ENCODE measurements at regions not wholly inside any gene's neighbourhood (a gene's known extent, or its start where the extent isn't known, plus 50 kb on each side); places are given as distances from the start of the nearest gene placed in this dataset.

- DNase-seq (no peak), ATAC-seq (ENCODE audit: low read depth in 2 of 2) (no peak)
- H3K36me3 ChIP-seq (ENCODE audit: control insufficient read depth, insufficient read depth, low read length) = no peaks in the 10 kb centered on the region
- no peaks in the 10 kb centered on the region for H3K4me1 ChIP-seq (ENCODE audit: control insufficient read depth, insufficient read depth, low read length, poor library complexity, severe bottlenecking)
- H3K27ac ChIP-seq (ENCODE audit: insufficient read depth, low read length, poor library complexity, severe bottlenecking) = no peak overlapping the region
- H3K4me1 Mint-ChIP-seq = no peaks in the 10 kb centered on the region
- no peaks in the 10 kb centered on the region for H3K9me3 ChIP-seq (ENCODE audit: control insufficient read depth in 2 of 2, low read length in 2 of 2)
- H3K9me3 Mint-ChIP-seq = peaks cover 0 to 9% (median 4%) of the 10 kb centered on the region in 7 donors
- no peak overlapping the region for H3K27ac Mint-ChIP-seq
- no peaks in the 10 kb centered on the region for H3K27me3 ChIP-seq (ENCODE audit: control insufficient read depth, insufficient read depth, low read length)
- no peaks in the 10 kb centered on the region for H3K27me3 Mint-ChIP-seq
- no peaks in the 10 kb centered on the region for H3K36me3 Mint-ChIP-seq
- no peak overlapping the region for H3K4me3 Mint-ChIP-seq
- no peak overlapping the region for H3K4me3 ChIP-seq (ENCODE audit: low read depth, low read length)
Observed at GRCh38 chr9:120242116-120242811, 337.7 kb downstream of the CDK5RAP2 start.

- Mint-ChIP-seq H3K4me1 (no peaks in the 10 kb centered on the region), H3K36me3 (peaks cover 3% of the 10 kb centered on the region), H3K27ac (no peak overlapping the region), H3K4me3 (no peak overlapping the region), H3K9me3 (peaks cover 0 to 2% (median 0%) of the 10 kb centered on the region in 7 donors), H3K27me3 (no peaks in the 10 kb centered on the region)
- Histone ChIP-seq H3K4me3 (ENCODE audit: low read depth, low read length) (no peak overlapping the region), H3K27me3 (ENCODE audit: control insufficient read depth, insufficient read depth, low read length) (no peaks in the 10 kb centered on the region), H3K4me1 (ENCODE audit: control insufficient read depth, insufficient read depth, low read length, poor library complexity, severe bottlenecking) (no peaks in the 10 kb centered on the region), H3K9me3 (ENCODE audit: control insufficient read depth in 2 of 2, low read length in 2 of 2) (no peaks in the 10 kb centered on the region), H3K36me3 (ENCODE audit: control insufficient read depth, insufficient read depth, low read length) (no peaks in the 10 kb centered on the region), H3K27ac (ENCODE audit: insufficient read depth, low read length, poor library complexity, severe bottlenecking) (no peak overlapping the region)
- ATAC-seq (ENCODE audit: low read depth in 2 of 2) = no peak
- DNase-seq = no peak
Observed at GRCh38 chr9:120236596-120236995, 343.4 kb downstream of the CDK5RAP2 start.

GRCh38 chr9:120235081-120235480 is 344.9 kb downstream of the CDK5RAP2 start:
- no peak overlapping the region for H3K4me3 Mint-ChIP-seq
- no peak for ATAC-seq (ENCODE audit: low read depth in 2 of 2)
- Histone ChIP-seq H3K27me3 (ENCODE audit: control insufficient read depth, insufficient read depth, low read length) (no peaks in the 10 kb centered on the region), H3K9me3 (ENCODE audit: control insufficient read depth in 2 of 2, low read length in 2 of 2) (no peaks in the 10 kb centered on the region), H3K27ac (ENCODE audit: insufficient read depth, low read length, poor library complexity, severe bottlenecking) (no peak overlapping the region), H3K4me3 (ENCODE audit: low read depth, low read length) (no peak overlapping the region), H3K4me1 (ENCODE audit: control insufficient read depth, insufficient read depth, low read length, poor library complexity, severe bottlenecking) (no peaks in the 10 kb centered on the region), H3K36me3 (ENCODE audit: control insufficient read depth, insufficient read depth, low read length) (no peaks in the 10 kb centered on the region)
- H3K27ac Mint-ChIP-seq = no peak overlapping the region
- H3K4me1 Mint-ChIP-seq = no peaks in the 10 kb centered on the region
- peaks cover 0 to 2% (median 0%) of the 10 kb centered on the region in 7 donors for H3K9me3 Mint-ChIP-seq
- H3K36me3 Mint-ChIP-seq = peaks cover 3% of the 10 kb centered on the region
- no peak for DNase-seq
- H3K27me3 Mint-ChIP-seq = no peaks in the 10 kb centered on the region

GRCh38 chr9:120230227-120230626 is 349.7 kb downstream of the CDK5RAP2 start:
- Mint-ChIP-seq H3K4me3 (no peak overlapping the region), H3K36me3 (peaks cover 8% of the 10 kb centered on the region), H3K27me3 (peaks cover 7% of the 10 kb centered on the region), H3K4me1 (no peaks in the 10 kb centered on the region), H3K9me3 (peaks cover 0 to 6% (median 2%) of the 10 kb centered on the region in 7 donors), H3K27ac (no peak overlapping the region)
- no peak for DNase-seq
- Histone ChIP-seq H3K27me3 (ENCODE audit: control insufficient read depth, insufficient read depth, low read length) (no peaks in the 10 kb centered on the region), H3K9me3 (ENCODE audit: control insufficient read depth in 2 of 2, low read length in 2 of 2) (no peaks in the 10 kb centered on the region), H3K27ac (ENCODE audit: insufficient read depth, low read length, poor library complexity, severe bottlenecking) (no peak overlapping the region), H3K36me3 (ENCODE audit: control insufficient read depth, insufficient read depth, low read length) (no peaks in the 10 kb centered on the region), H3K4me3 (ENCODE audit: low read depth, low read length) (no peak overlapping the region), H3K4me1 (ENCODE audit: control insufficient read depth, insufficient read depth, low read length, poor library complexity, severe bottlenecking) (no peaks in the 10 kb centered on the region)
- no peak for ATAC-seq (ENCODE audit: low read depth in 2 of 2)

GRCh38 chr9:120221844-120222243 is 358.1 kb downstream of the CDK5RAP2 start:
- H3K4me3 ChIP-seq (ENCODE audit: low read depth, low read length) = no peak overlapping the region
- H3K27ac ChIP-seq (ENCODE audit: insufficient read depth, low read length, poor library complexity, severe bottlenecking) = no peak overlapping the region
- ATAC-seq (ENCODE audit: low read depth in 2 of 2) = no peak
- peaks cover 0 to 12% (median 2%) of the 10 kb centered on the region in 7 donors for H3K9me3 Mint-ChIP-seq
- H3K4me1 ChIP-seq (ENCODE audit: control insufficient read depth, insufficient read depth, low read length, poor library complexity, severe bottlenecking) = no peaks in the 10 kb centered on the region
- no peaks in the 10 kb centered on the region for H3K36me3 Mint-ChIP-seq
- no peaks in the 10 kb centered on the region for H3K4me1 Mint-ChIP-seq
- no peaks in the 10 kb centered on the region for H3K36me3 ChIP-seq (ENCODE audit: control insufficient read depth, insufficient read depth, low read length)
- H3K27ac Mint-ChIP-seq = no peak overlapping the region
- H3K27me3 ChIP-seq (ENCODE audit: control insufficient read depth, insufficient read depth, low read length) = peaks cover 3% of the 10 kb centered on the region
- no peaks in the 10 kb centered on the region for H3K9me3 ChIP-seq (ENCODE audit: control insufficient read depth in 2 of 2, low read length in 2 of 2)
- no peak for DNase-seq
- no peak overlapping the region for H3K4me3 Mint-ChIP-seq
- H3K27me3 Mint-ChIP-seq = peaks cover 14% of the 10 kb centered on the region

GRCh38 chr9:120214332-120214731 is 365.6 kb downstream of the CDK5RAP2 start:
- Histone ChIP-seq H3K36me3 (ENCODE audit: control insufficient read depth, insufficient read depth, low read length) (no peaks in the 10 kb centered on the region), H3K27ac (ENCODE audit: insufficient read depth, low read length, poor library complexity, severe bottlenecking) (no peak overlapping the region), H3K9me3 (ENCODE audit: control insufficient read depth in 2 of 2, low read length in 2 of 2) (no peaks in the 10 kb centered on the region), H3K27me3 (ENCODE audit: control insufficient read depth, insufficient read depth, low read length) (no peaks in the 10 kb centered on the region), H3K4me1 (ENCODE audit: control insufficient read depth, insufficient read depth, low read length, poor library complexity, severe bottlenecking) (no peaks in the 10 kb centered on the region), H3K4me3 (ENCODE audit: low read depth, low read length) (no peak overlapping the region)
- DNase-seq (no peak), ATAC-seq (ENCODE audit: low read depth in 2 of 2) (no peak)
- Mint-ChIP-seq H3K27me3 (no peaks in the 10 kb centered on the region), H3K4me3 (no peak overlapping the region), H3K9me3 (peaks cover 0 to 10% (median 0%) of the 10 kb centered on the region in 7 donors), H3K36me3 (no peaks in the 10 kb centered on the region), H3K4me1 (no peaks in the 10 kb centered on the region), H3K27ac (no peak overlapping the region)

- H3K4me3 Mint-ChIP-seq = no peak overlapping the region
- H3K4me1 Mint-ChIP-seq = no peaks in the 10 kb centered on the region
- H3K27ac Mint-ChIP-seq = no peak overlapping the region
- no peak overlapping the region for H3K4me3 ChIP-seq (ENCODE audit: low read depth, low read length)
- peaks cover 0 to 5% (median 0%) of the 10 kb centered on the region in 7 donors for H3K9me3 Mint-ChIP-seq
- no peaks in the 10 kb centered on the region for H3K36me3 Mint-ChIP-seq
- DNase-seq (no peak), ATAC-seq (ENCODE audit: low read depth in 2 of 2) (no peak)
- no peak overlapping the region for H3K27ac ChIP-seq (ENCODE audit: insufficient read depth, low read length, poor library complexity, severe bottlenecking)
- H3K36me3 ChIP-seq (ENCODE audit: control insufficient read depth, insufficient read depth, low read length) = no peaks in the 10 kb centered on the region
- no peaks in the 10 kb centered on the region for H3K27me3 ChIP-seq (ENCODE audit: control insufficient read depth, insufficient read depth, low read length)
- no peaks in the 10 kb centered on the region for H3K27me3 Mint-ChIP-seq
- no peaks in the 10 kb centered on the region for H3K9me3 ChIP-seq (ENCODE audit: control insufficient read depth in 2 of 2, low read length in 2 of 2)
- H3K4me1 ChIP-seq (ENCODE audit: control insufficient read depth, insufficient read depth, low read length, poor library complexity, severe bottlenecking) = no peaks in the 10 kb centered on the region
Observed at GRCh38 chr9:120212853-120213200, 367.1 kb downstream of the CDK5RAP2 start.

- Mint-ChIP-seq H3K27me3 (no peaks in the 10 kb centered on the region), H3K4me3 (no peak overlapping the region), H3K36me3 (no peaks in the 10 kb centered on the region), H3K9me3 (peaks cover 0 to 5% (median 0%) of the 10 kb centered on the region in 7 donors), H3K4me1 (no peaks in the 10 kb centered on the region), H3K27ac (no peak overlapping the region)
- no peak for ATAC-seq (ENCODE audit: low read depth in 2 of 2)
- no peaks in the 10 kb centered on the region for H3K36me3 ChIP-seq (ENCODE audit: control insufficient read depth, insufficient read depth, low read length)
- DNase-seq = no peak
- H3K4me1 ChIP-seq (ENCODE audit: control insufficient read depth, insufficient read depth, low read length, poor library complexity, severe bottlenecking) = no peaks in the 10 kb centered on the region
- H3K9me3 ChIP-seq (ENCODE audit: control insufficient read depth in 2 of 2, low read length in 2 of 2) = no peaks in the 10 kb centered on the region
- no peak overlapping the region for H3K27ac ChIP-seq (ENCODE audit: insufficient read depth, low read length, poor library complexity, severe bottlenecking)
- H3K4me3 ChIP-seq (ENCODE audit: low read depth, low read length) = no peak overlapping the region
- H3K27me3 ChIP-seq (ENCODE audit: control insufficient read depth, insufficient read depth, low read length) = no peaks in the 10 kb centered on the region
Observed at GRCh38 chr9:120212153-120212852, 367.7 kb downstream of the CDK5RAP2 start.
